Glutamatergic neuron (in vitro differentiated cells): ENCODE measurements at regions not wholly inside any gene's neighbourhood (a gene's known extent, or its start where the extent isn't known, plus 50 kb on each side); places are given as distances from the start of the nearest gene placed in this dataset.

Experiments used
- DNase-seq: peaks from one replicate; pipeline ENCODE4 v3.0.0; 2022
- H3K27ac Mint-ChIP-seq: one replicate; pipeline ENCODE4 v1.8.0; 2020; ENCODE audit warnings: mild to moderate bottlenecking, mixed read lengths, inconsistent platforms; ENCODE audit not compliant: unreplicated experiment
- H3K27me3 Mint-ChIP-seq: one replicate; pipeline ENCODE4 v1.8.0; 2020; ENCODE audit warnings: mild to moderate bottlenecking, moderate library complexity, mixed read lengths, inconsistent platforms; ENCODE audit not compliant: unreplicated experiment
- H3K36me3 Mint-ChIP-seq: one replicate; pipeline ENCODE4 v1.8.0; 2020; ENCODE audit warnings: mild to moderate bottlenecking, mixed read lengths, inconsistent platforms; ENCODE audit not compliant: unreplicated experiment
- H3K4me1 Mint-ChIP-seq: one replicate; pipeline ENCODE4 v1.8.0; 2020; ENCODE audit warnings: mild to moderate bottlenecking, low read depth, mixed read lengths, inconsistent platforms; ENCODE audit not compliant: unreplicated experiment
- H3K4me3 Mint-ChIP-seq: one replicate; pipeline ENCODE4 v1.8.0; 2020; ENCODE audit warnings: mild to moderate bottlenecking, mixed read lengths, inconsistent platforms; ENCODE audit not compliant: unreplicated experiment
- H3K9me3 Mint-ChIP-seq: one replicate; pipeline ENCODE4 v1.8.0; 2020; ENCODE audit warnings: mild to moderate bottlenecking, moderate library complexity, mixed read lengths, inconsistent platforms; ENCODE audit not compliant: unreplicated experiment
- TF ChIP-seq, protein P1 (sequence below): fragments of 200-600 bp; sonication (generic); IDR thresholded peaks from one replicate; pipeline ENCODE4 v1.5.0; 2021; ENCODE audit not compliant: partially characterized antibody, unreplicated experiment

GRCh38 chr5:174287761-174288160 lies 242.3 kb downstream of the NSG2 start:
- H3K4me3 Mint-ChIP-seq = no peak overlapping the region
- no peak overlapping the region for H3K27ac Mint-ChIP-seq
- TF ChIP-seq, protein P1, sequence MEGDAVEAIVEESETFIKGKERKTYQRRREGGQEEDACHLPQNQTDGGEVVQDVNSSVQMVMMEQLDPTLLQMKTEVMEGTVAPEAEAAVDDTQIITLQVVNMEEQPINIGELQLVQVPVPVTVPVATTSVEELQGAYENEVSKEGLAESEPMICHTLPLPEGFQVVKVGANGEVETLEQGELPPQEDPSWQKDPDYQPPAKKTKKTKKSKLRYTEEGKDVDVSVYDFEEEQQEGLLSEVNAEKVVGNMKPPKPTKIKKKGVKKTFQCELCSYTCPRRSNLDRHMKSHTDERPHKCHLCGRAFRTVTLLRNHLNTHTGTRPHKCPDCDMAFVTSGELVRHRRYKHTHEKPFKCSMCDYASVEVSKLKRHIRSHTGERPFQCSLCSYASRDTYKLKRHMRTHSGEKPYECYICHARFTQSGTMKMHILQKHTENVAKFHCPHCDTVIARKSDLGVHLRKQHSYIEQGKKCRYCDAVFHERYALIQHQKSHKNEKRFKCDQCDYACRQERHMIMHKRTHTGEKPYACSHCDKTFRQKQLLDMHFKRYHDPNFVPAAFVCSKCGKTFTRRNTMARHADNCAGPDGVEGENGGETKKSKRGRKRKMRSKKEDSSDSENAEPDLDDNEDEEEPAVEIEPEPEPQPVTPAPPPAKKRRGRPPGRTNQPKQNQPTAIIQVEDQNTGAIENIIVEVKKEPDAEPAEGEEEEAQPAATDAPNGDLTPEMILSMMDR = no peak
- no peak for DNase-seq
- H3K9me3 Mint-ChIP-seq = no peaks in the 10 kb centered on the region
- H3K27me3 Mint-ChIP-seq = peaks cover 3% of the 10 kb centered on the region
- H3K36me3 Mint-ChIP-seq = no peaks in the 10 kb centered on the region
- H3K4me1 Mint-ChIP-seq = no peaks in the 10 kb centered on the region

- Mint-ChIP-seq H3K9me3 (no peaks in the 10 kb centered on the region), H3K4me3 (no peak overlapping the region), H3K36me3 (peaks cover under 1% of the 10 kb centered on the region), H3K4me1 (no peaks in the 10 kb centered on the region), H3K27me3 (peaks cover 3% of the 10 kb centered on the region), H3K27ac (no peak overlapping the region)
- TF ChIP-seq, protein P1 = no peak
- DNase-seq = no peak
These were observed 242.9 kb downstream of the NSG2 start for GRCh38 chr5:174288439-174288838.

GRCh38 chr5:174291162-174291561 lies 245.7 kb downstream of the NSG2 start:
- no peak overlapping the region for H3K27ac Mint-ChIP-seq
- H3K4me3 Mint-ChIP-seq = no peak overlapping the region
- peaks cover 6% of the 10 kb centered on the region for H3K36me3 Mint-ChIP-seq
- TF ChIP-seq, protein P1 = no peak
- H3K27me3 Mint-ChIP-seq = no peaks in the 10 kb centered on the region
- no peaks in the 10 kb centered on the region for H3K9me3 Mint-ChIP-seq
- no peak for DNase-seq
- no peaks in the 10 kb centered on the region for H3K4me1 Mint-ChIP-seq

GRCh38 chr5:174292348-174292747 lies 246.8 kb downstream of the NSG2 start:
- TF ChIP-seq, protein P1 = no peak
- H3K4me1 Mint-ChIP-seq = no peaks in the 10 kb centered on the region
- H3K27ac Mint-ChIP-seq = no peak overlapping the region
- no peak overlapping the region for H3K4me3 Mint-ChIP-seq
- no peak for DNase-seq
- no peaks in the 10 kb centered on the region for H3K27me3 Mint-ChIP-seq
- no peaks in the 10 kb centered on the region for H3K9me3 Mint-ChIP-seq
- H3K36me3 Mint-ChIP-seq = peaks cover 6% of the 10 kb centered on the region

GRCh38 chr5:174293006-174293405 lies 247.5 kb downstream of the NSG2 start:
- Mint-ChIP-seq H3K4me3 (no peak overlapping the region), H3K4me1 (no peaks in the 10 kb centered on the region), H3K27me3 (no peaks in the 10 kb centered on the region), H3K9me3 (no peaks in the 10 kb centered on the region), H3K27ac (no peak overlapping the region), H3K36me3 (peaks cover 6% of the 10 kb centered on the region)
- TF ChIP-seq, protein P1 = no peak
- no peak for DNase-seq
